MM.1S (cell line): ENCODE measurements at regions not wholly inside any gene's neighbourhood (a gene's known extent, or its start where the extent isn't known, plus 50 kb on each side); places are given as distances from the start of the nearest gene placed in this dataset.

ENCODE experiments used
- CTCF ChIP-seq: fragments of 300-600 bp; sonication (generic); IDR thresholded peaks from 2 replicates; pipeline ENCODE4 v1.5.1; 2016; ENCODE audit warnings: antibody characterized with exemption, low read length, mixed read lengths
- EZH2 ChIP-seq: fragments of 300-600 bp; sonication (generic); optimal IDR thresholded peaks from 2 replicates; pipeline ENCODE3; 2017; ENCODE audit warnings: low read depth, mild to moderate bottlenecking, antibody characterized with exemption, low read length, mixed read lengths
- EZH2phosphoT487 ChIP-seq: fragments of 300-600 bp; sonication (generic); IDR thresholded peaks from 2 replicates; pipeline ENCODE4 v1.6.1; 2018; ENCODE audit warnings: antibody characterized with exemption, low read length

GRCh38 chr10:107546284-107546683, 381.8 kb upstream of the SORCS1 start:
- TF ChIP-seq CTCF: no peak
- no peak for TF ChIP-seq EZH2phosphoT487
- TF ChIP-seq EZH2: no peak
